ENCODE measurements at regions not wholly inside any gene's neighbourhood (a gene's known extent, or its start where the extent isn't known, plus 50 kb on each side); places are given as distances from the start of the nearest gene placed in this dataset.
"Not testable (repeated sequence)": the region's sequence is repeated elsewhere in the genome, so short reads cannot be mapped to it uniquely, and the experiment has no call there.

DNA sequence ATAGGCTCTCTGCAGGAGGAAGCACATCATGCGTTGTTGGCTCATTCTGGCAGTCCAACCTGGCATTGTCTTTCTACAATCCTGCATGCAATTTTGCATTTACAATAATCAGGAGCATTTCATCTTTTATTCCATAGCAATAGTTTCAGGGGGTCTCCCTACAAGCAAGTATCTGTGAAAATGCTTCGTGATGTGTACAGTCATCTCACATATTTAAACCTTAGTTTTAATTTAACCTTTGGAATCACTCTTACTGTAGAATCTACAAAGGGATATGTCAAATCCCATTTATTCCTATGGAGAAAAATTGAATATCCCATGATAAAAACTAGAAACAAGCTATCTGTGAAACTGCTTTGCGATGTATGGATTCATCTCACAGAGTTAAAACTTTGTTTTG is 112.0 kb upstream of the WSB1 start:
- no peak for TF ChIP-seq CTCF (conservative IDR thresholded peaks at IDR 0.05; ENCODE audit: low read depth, low read length)
- no peak overlapping the region for H3K27ac ChIP-seq (ENCODE audit: low read length)

DNA sequence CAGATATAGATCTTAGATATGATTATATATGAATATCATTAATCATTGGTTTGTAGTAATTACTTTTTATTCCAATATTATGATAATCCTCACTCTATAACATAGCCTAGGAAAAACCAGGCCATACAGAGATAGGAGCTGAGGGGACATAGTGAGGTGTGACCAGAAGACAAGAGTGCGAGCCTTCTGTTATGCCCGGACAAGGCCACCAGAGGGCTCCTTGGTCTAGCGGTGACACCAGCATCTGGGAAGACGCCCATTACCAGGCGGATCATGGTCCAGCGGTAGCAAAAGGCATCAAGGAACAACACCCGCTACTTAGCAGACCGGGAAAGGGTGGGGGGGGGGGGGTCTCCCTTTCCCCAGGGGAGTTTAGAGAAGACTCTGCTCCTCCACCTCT is 96.4 kb upstream of the WSB1 start:
- POLR2A ChIA-PET (ENCODE audit: unreplicated experiment); H2AFZ ChIP-seq (ENCODE audit: low read length): not testable (repeated sequence)

More for the DNA sequence above, 112.0 kb upstream of the WSB1 start:
- Histone ChIP-seq H3K79me2 (ENCODE audit: low read length) (no peaks in the 10 kb centered on the region), H3K9me2 (replicated peaks; ENCODE audit: low read length) (no peaks in the 10 kb centered on the region), H3K4me1 (ENCODE audit: insufficient read depth, low read length) (no peaks in the 10 kb centered on the region), H3K27me3 (ENCODE audit: low read length) (no peaks in the 10 kb centered on the region), H3K9me3 (ENCODE audit: low read length) (no peaks in the 10 kb centered on the region), H4K20me1 (ENCODE audit: low read length) (no peaks in the 10 kb centered on the region), H2AFZ (ENCODE audit: low read length) (no peak overlapping the region), H3K36me3 (ENCODE audit: low read depth, low read length) (no peaks in the 10 kb centered on the region), H3K4me2 (ENCODE audit: low read length) (no peak overlapping the region), H3F3A (ENCODE audit: low read length, unreplicated experiment) (no peaks in the 10 kb centered on the region), H3K4me3 (ENCODE audit: low read length) (no peak overlapping the region), H3K9ac (ENCODE audit: low read length) (no peak overlapping the region)
- POLR2A ChIA-PET (ENCODE audit: unreplicated experiment), result no interaction called here
- ATAC-seq, result no peak
- CTCF ChIA-PET, result no interaction called here
- no peak for DNase-seq
- no TSS peak for BruUV-seq (replicated peaks)
- intact Hi-C loops (cut with micrococcal nuclease), result no loop called here

DNA sequence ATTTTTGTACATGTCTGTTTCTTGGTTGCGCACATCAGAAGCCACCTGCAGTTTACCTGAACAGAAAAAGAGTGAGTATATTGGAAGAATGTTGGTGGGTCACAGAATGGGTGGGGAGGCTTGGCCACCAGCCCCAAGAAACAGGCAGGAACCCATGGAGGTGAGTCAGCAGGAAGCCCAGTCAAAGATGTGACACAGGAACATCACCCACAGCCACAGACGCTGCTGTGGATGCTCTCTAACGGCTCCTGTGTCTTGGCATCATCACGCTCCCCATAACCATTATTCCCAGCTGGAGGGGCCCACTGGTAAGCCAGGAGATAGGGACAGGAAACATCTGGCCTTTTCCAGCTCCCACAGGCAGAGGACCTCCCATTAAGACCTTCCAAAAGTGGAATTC is 94.0 kb upstream of the WSB1 start:
- intact Hi-C loops (cut with micrococcal nuclease), result no loop called here
- H3F3A ChIP-seq (ENCODE audit: low read length, unreplicated experiment), result no peaks in the 10 kb centered on the region
- peaks cover 9% of the 10 kb centered on the region; the same call in 1 of the 2 replicates for H3K4me1 ChIP-seq (ENCODE audit: insufficient read depth, low read length)
- POLR2A ChIA-PET (ENCODE audit: unreplicated experiment), result no interaction called here
- TF ChIP-seq EZH2phosphoT487 (IDR thresholded peaks at IDR 0.05; ENCODE audit: borderline replicate concordance, low read length) (no peak), CTCF (conservative IDR thresholded peaks at IDR 0.05; ENCODE audit: low read depth, low read length) (no peak)
- no peak overlapping the region for H3K9ac ChIP-seq (ENCODE audit: low read length)
- H4K20me1 ChIP-seq (ENCODE audit: low read length), result no peaks in the 10 kb centered on the region
- no peaks in the 10 kb centered on the region for H3K79me2 ChIP-seq (ENCODE audit: low read length)
- no peak overlapping the region for H3K4me3 ChIP-seq (ENCODE audit: low read length)
- no peak overlapping the region for H3K4me2 ChIP-seq (ENCODE audit: low read length)
- DNase-seq (peak; percentile 20), ATAC-seq (peak; percentile 48)
- no TSS peak for BruUV-seq (replicated peaks)
- H3K27ac ChIP-seq (ENCODE audit: low read length), result no peak overlapping the region
- no peak overlapping the region for H2AFZ ChIP-seq (ENCODE audit: low read length)
- no peaks in the 10 kb centered on the region for H3K36me3 ChIP-seq (ENCODE audit: low read depth, low read length)
- H3K27me3 ChIP-seq (ENCODE audit: low read length), result no peaks in the 10 kb centered on the region
- CTCF ChIA-PET, result no interaction called here
- H3K9me2 ChIP-seq (replicated peaks; ENCODE audit: low read length), result no peaks in the 10 kb centered on the region
- H3K9me3 ChIP-seq (ENCODE audit: low read length), result no peaks in the 10 kb centered on the region

More for the DNA sequence above, 96.4 kb upstream of the WSB1 start:
- ATAC-seq; H3K27me3 ChIP-seq (ENCODE audit: low read length); CTCF ChIA-PET; H3K9ac ChIP-seq (ENCODE audit: low read length); H3K79me2 ChIP-seq (ENCODE audit: low read length); H3K9me3 ChIP-seq (ENCODE audit: low read length); H3K27ac ChIP-seq (ENCODE audit: low read length); H3F3A ChIP-seq (ENCODE audit: low read length, unreplicated experiment); H3K4me2 ChIP-seq (ENCODE audit: low read length); H3K9me2 ChIP-seq (replicated peaks; ENCODE audit: low read length); H3K4me3 ChIP-seq (ENCODE audit: low read length); BruUV-seq (replicated peaks); H4K20me1 ChIP-seq (ENCODE audit: low read length); H3K4me1 ChIP-seq (ENCODE audit: insufficient read depth, low read length); H3K36me3 ChIP-seq (ENCODE audit: low read depth, low read length): not testable (repeated sequence)
- peak; percentile 37; the same call in 1 of the 2 replicates for TF ChIP-seq CTCF (conservative IDR thresholded peaks at IDR 0.05; ENCODE audit: low read depth, low read length)
- DNase-seq, result peak; percentile 26
- intact Hi-C loops (cut with micrococcal nuclease), result loop anchor here (1.0 kb wide), 1 partner anchor 48 kb away; no protein-coding TSS in a partner anchor
